ENCODE measurements at regions not wholly inside any gene's neighbourhood (a gene's known extent, or its start where the extent isn't known, plus 50 kb on each side); places are given as distances from the start of the nearest gene placed in this dataset.
A peak's percentile ranks its signal among the peaks of the same experiment; 100 is the strongest.

- no peaks in the 10 kb centered on the region for H3K27me3 ChIP-seq
- TF ChIP-seq EZH2phosphoT487 (IDR thresholded peaks at IDR 0.05; ENCODE audit: low read depth, severe bottlenecking, unreplicated experiment) (no peak), EZH2 (IDR thresholded peaks at IDR 0.05; ENCODE audit: borderline replicate concordance) (no peak), CTCF (IDR thresholded peaks at IDR 0.05; ENCODE audit: poor library complexity) (no peak)
- H3K27ac ChIP-seq, result no peak overlapping the region
- 82% methylated on average over 2 of the region's 2 CpGs for WGBS (ENCODE audit: low lambda C conversion rate, missing lambda C conversion rate)
- no peak overlapping the region for H2AFZ ChIP-seq
- no peaks in the 10 kb centered on the region for H3K36me3 ChIP-seq (replicated peaks; ENCODE audit: insufficient read depth, low read depth)
- H3K4me2 ChIP-seq, result no peak overlapping the region
- H3K9me2 ChIP-seq (replicated peaks; ENCODE audit: insufficient read depth), result no peaks in the 10 kb centered on the region
- H3K9me3 ChIP-seq (ENCODE audit: low read depth), result no peaks in the 10 kb centered on the region
- H3K4me1 ChIP-seq (ENCODE audit: insufficient read depth), result no peaks in the 10 kb centered on the region
- no peaks in the 10 kb centered on the region for H4K20me1 ChIP-seq (ENCODE audit: insufficient read depth, poor library complexity, severe bottlenecking)
- H3K79me2 ChIP-seq, result no peaks in the 10 kb centered on the region
- DNase-seq (ENCODE audit: low spot score), result no peak
- H3K4me3 ChIP-seq, result no peak overlapping the region
These were observed 632.6 kb upstream of the EDIL3 start for GRCh38 chr5:85017261-85017660.

GRCh38 chr5:85030316-85031084 lies 645.8 kb upstream of the EDIL3 start:
- Histone ChIP-seq H2AFZ (no peak overlapping the region), H3K36me3 (replicated peaks; ENCODE audit: insufficient read depth, low read depth) (no peaks in the 10 kb centered on the region), H3K79me2 (no peaks in the 10 kb centered on the region), H3K9me3 (ENCODE audit: low read depth) (no peaks in the 10 kb centered on the region), H3K4me3 (no peak overlapping the region), H3K4me1 (ENCODE audit: insufficient read depth) (no peaks in the 10 kb centered on the region), H3K4me2 (no peak overlapping the region), H3K27ac (no peak overlapping the region), H3K9me2 (replicated peaks; ENCODE audit: insufficient read depth) (no peaks in the 10 kb centered on the region), H4K20me1 (ENCODE audit: insufficient read depth, poor library complexity, severe bottlenecking) (no peaks in the 10 kb centered on the region), H3K27me3 (no peaks in the 10 kb centered on the region)
- DNase-seq (ENCODE audit: low spot score), result no peak
- TF ChIP-seq CTCF (IDR thresholded peaks at IDR 0.05; ENCODE audit: poor library complexity) (no peak), EZH2phosphoT487 (IDR thresholded peaks at IDR 0.05; ENCODE audit: low read depth, severe bottlenecking, unreplicated experiment) (no peak), EZH2 (IDR thresholded peaks at IDR 0.05; ENCODE audit: borderline replicate concordance) (no peak)

GRCh38 chr5:85049020-85049419 lies 664.3 kb upstream of the EDIL3 start:
- DNase-seq (ENCODE audit: low spot score), result peak; percentile 64
- H4K20me1 ChIP-seq (ENCODE audit: insufficient read depth, poor library complexity, severe bottlenecking), result no peaks in the 10 kb centered on the region
- no peaks in the 10 kb centered on the region for H3K27me3 ChIP-seq
- H3K4me2 ChIP-seq, result no peak overlapping the region
- H3K79me2 ChIP-seq, result no peaks in the 10 kb centered on the region
- H3K9me2 ChIP-seq (replicated peaks; ENCODE audit: insufficient read depth), result no peaks in the 10 kb centered on the region
- H3K36me3 ChIP-seq (replicated peaks; ENCODE audit: insufficient read depth, low read depth), result no peaks in the 10 kb centered on the region
- H3K4me1 ChIP-seq (ENCODE audit: insufficient read depth), result no peaks in the 10 kb centered on the region
- TF ChIP-seq EZH2phosphoT487 (IDR thresholded peaks at IDR 0.05; ENCODE audit: low read depth, severe bottlenecking, unreplicated experiment) (no peak), CTCF (IDR thresholded peaks at IDR 0.05; ENCODE audit: poor library complexity) (peak; percentile 61), EZH2 (IDR thresholded peaks at IDR 0.05; ENCODE audit: borderline replicate concordance) (no peak)
- H3K4me3 ChIP-seq, result no peak overlapping the region
- no peak overlapping the region for H2AFZ ChIP-seq
- no peaks in the 10 kb centered on the region for H3K9me3 ChIP-seq (ENCODE audit: low read depth)
- 0% methylated on average over 1 of the region's 1 CpG for whole genome bisulfite sequencing (ENCODE audit: low lambda C conversion rate, missing lambda C conversion rate)
- H3K27ac ChIP-seq, result no peak overlapping the region
